ENCODE measurements at regions not wholly inside any gene's neighbourhood (a gene's known extent, or its start where the extent isn't known, plus 50 kb on each side); places are given as distances from the start of the nearest gene placed in this dataset.

GRCh38 chr22:49324527-49325491, 502.9 kb downstream of the BRD1 start:
- TF ChIP-seq EZH2 (IDR thresholded peaks at IDR 0.05; ENCODE audit: insufficient read depth, poor library complexity, severe bottlenecking) = no peak
- no peak for TF ChIP-seq EZH2phosphoT487 (IDR thresholded peaks at IDR 0.05; ENCODE audit: insufficient read depth, low read depth)
